IPS DF 6.9 (cell line): ENCODE measurements at regions not wholly inside any gene's neighbourhood (a gene's known extent, or its start where the extent isn't known, plus 50 kb on each side); places are given as distances from the start of the nearest gene placed in this dataset.
"Not testable (repeated sequence)": the region's sequence is repeated elsewhere in the genome, so short reads cannot be mapped to it uniquely, and the experiment has no call there.

ENCODE experiments used
- DNase-seq: peaks from one replicate; pipeline ENCODE4 v3.0.0-alpha.2; 2013; ENCODE audit warnings: low read depth, low spot score
- H3K27ac ChIP-seq: one replicate; pipeline ENCODE4 v1.5.1; 2013; ENCODE audit warnings: low read length, control low read depth
- H3K27me3 ChIP-seq: 2 replicates; pipeline ENCODE4 v1.6.1; 2013; ENCODE audit warnings: mild to moderate bottlenecking, low read length; ENCODE audit not compliant: control insufficient read depth, insufficient read depth
- H3K36me3 ChIP-seq: 2 replicates; pipeline ENCODE4 v1.6.1; 2013; ENCODE audit warnings: low read length; ENCODE audit not compliant: control insufficient read depth, insufficient read depth
- H3K4me1 ChIP-seq: 2 replicates; pipeline ENCODE4 v1.6.1; 2013; ENCODE audit warnings: low read length; ENCODE audit not compliant: control insufficient read depth, insufficient read depth
- H3K4me3 ChIP-seq: 2 replicates; pipeline ENCODE4 v1.5.1; 2013; ENCODE audit warnings: mild to moderate bottlenecking, low read length
- H3K9me3 ChIP-seq: 2 replicates; pipeline ENCODE4 v1.6.1; 2013; ENCODE audit warnings: low read length, inconsistent platforms; ENCODE audit not compliant: control insufficient read depth, insufficient read depth
- WGBS: extraction: QIAGEN DNeasy Blood & Tissue Kit; methylation state at CpG from one replicate; pipeline ENCODE4 v1.1.7; 2013; ENCODE audit warnings: mixed read lengths, missing lambda C conversion rate; ENCODE audit not compliant: insufficient read length, insufficient coverage; 5-methylcytosine and 5-hydroxymethylcytosine counted together

DNA sequence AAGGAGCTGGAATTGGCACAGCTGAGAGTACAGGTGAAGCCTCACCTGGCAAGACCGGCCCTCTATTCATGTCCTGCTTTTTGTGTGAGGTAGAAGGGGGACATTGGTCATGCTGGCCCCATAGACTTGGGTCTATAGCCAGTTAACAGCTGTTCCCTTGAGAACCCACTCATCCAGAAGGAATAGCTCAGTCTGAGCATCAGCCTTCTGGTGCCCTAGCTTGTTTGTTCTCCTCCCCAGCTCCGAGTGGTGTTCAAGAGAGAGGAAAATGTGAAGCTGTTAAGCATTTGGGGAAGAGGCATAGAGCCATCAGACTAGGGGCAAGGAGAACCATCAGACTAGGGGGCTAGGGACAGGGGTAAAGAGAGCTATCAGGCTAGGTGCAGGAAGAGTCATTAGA lies 290.9 kb downstream of the SIPA1L2 start:
- H3K27ac ChIP-seq, result no peak overlapping the region
- H3K9me3 ChIP-seq, result no peaks in the 10 kb centered on the region
- no CpG with 5 or more reads among the region's 2 CpGs for WGBS
- no peak overlapping the region for H3K4me3 ChIP-seq
- H3K36me3 ChIP-seq, result no peaks in the 10 kb centered on the region
- DNase-seq, result no peak
- no peaks in the 10 kb centered on the region for H3K4me1 ChIP-seq
- no peaks in the 10 kb centered on the region for H3K27me3 ChIP-seq

DNA sequence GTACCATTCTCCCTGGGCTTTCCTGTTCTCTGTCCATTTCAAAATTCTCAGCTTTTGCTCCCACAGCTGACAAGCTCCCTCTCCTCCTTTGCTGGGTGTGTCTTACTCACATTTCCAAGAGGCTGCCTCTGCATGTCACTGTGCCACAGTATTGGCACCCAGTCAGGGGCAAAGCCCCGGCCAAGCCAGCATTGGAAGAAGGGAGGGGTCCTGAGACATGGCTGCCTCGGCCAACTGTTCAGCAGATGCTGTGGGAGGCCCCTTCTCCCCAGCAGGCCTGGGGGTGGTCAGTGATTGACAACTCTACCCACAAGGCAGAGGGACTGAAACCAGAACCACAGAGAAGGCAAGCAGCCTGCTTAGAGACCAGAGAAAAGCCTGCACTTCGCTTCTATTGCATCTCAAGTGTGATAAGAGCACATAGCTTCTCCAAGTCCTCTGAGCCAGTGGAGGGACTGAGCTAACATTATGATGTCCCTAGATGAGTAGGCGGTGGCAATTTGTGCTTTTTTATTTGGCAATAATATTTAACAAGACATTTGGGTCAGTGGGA lies 294.1 kb downstream of the SIPA1L2 start:
- Histone ChIP-seq H3K4me3 (no peak overlapping the region), H3K4me1 (no peaks in the 10 kb centered on the region), H3K27me3 (no peaks in the 10 kb centered on the region), H3K9me3 (no peaks in the 10 kb centered on the region), H3K27ac (no peak overlapping the region), H3K36me3 (no peaks in the 10 kb centered on the region)
- no CpG with 5 or more reads among the region's 4 CpGs for WGBS
- DNase-seq, result no peak

GRCh38 chr1:232335261-232335660 lies 294.7 kb downstream of the SIPA1L2 start:
- H3K36me3 ChIP-seq, result no peaks in the 10 kb centered on the region
- H3K27ac ChIP-seq, result no peak overlapping the region
- WGBS, result no CpG with 5 or more reads among the region's 7 CpGs
- no peaks in the 10 kb centered on the region for H3K27me3 ChIP-seq
- no peaks in the 10 kb centered on the region for H3K9me3 ChIP-seq
- no peak overlapping the region for H3K4me3 ChIP-seq
- DNase-seq, result no peak
- H3K4me1 ChIP-seq, result no peaks in the 10 kb centered on the region

DNA sequence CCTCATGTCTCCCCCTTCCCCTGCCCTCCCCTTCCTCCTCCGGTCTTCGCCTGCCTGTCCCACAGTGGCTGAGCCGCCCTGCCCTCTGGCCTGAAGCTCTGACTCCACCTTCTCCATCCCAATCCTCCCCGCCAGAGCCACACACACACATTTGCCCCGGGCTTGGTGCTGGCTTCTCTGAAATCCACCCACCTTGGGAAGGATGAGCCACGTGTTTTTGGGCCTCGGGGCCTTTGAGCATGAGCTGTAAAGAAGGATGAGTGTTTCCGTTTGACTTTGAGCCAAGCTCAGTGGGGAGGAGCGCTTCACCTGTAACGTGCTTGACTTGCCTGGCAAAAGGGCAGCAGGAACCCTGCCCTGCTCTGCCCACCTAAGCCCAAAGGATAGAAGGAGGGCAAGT lies 295.1 kb downstream of the SIPA1L2 start:
- Histone ChIP-seq H3K27ac (no peak overlapping the region), H3K36me3 (no peaks in the 10 kb centered on the region), H3K9me3 (no peaks in the 10 kb centered on the region), H3K4me1 (no peaks in the 10 kb centered on the region), H3K27me3 (no peaks in the 10 kb centered on the region), H3K4me3 (no peak overlapping the region)
- DNase-seq, result no peak
- no CpG with 5 or more reads among the region's 10 CpGs for WGBS

- Histone ChIP-seq H3K4me3 (no peak overlapping the region), H3K4me1 (no peaks in the 10 kb centered on the region), H3K27ac (no peak overlapping the region), H3K27me3 (no peaks in the 10 kb centered on the region), H3K36me3 (no peaks in the 10 kb centered on the region), H3K9me3 (no peaks in the 10 kb centered on the region)
- WGBS, result no CpG with 5 or more reads among the region's 3 CpGs
- no peak for DNase-seq
Observed at GRCh38 chr1:232334246-232334645, 295.7 kb downstream of the SIPA1L2 start.

DNA sequence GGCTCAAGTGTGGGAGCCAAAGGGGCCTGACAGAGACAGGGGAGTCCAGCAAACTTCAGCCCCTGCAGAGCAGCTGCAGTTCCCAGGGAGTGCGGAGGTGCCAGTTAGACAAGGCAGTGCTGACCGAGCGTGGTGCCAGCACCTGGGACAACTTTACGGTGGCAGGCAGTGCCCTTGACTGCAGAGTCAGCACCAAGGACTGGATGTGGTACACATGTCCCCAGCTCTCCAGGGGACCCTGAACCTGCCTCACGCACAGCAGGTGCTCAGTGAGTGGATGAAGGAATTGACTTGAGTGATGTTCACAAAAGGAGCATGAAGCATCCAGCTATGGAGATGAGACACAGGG lies 296.5 kb downstream of the SIPA1L2 start:
- no CpG with 5 or more reads among the region's 5 CpGs for WGBS
- Histone ChIP-seq H3K4me3 (no peak overlapping the region), H3K27ac (no peak overlapping the region)

GRCh38 chr1:232332710-232333418 lies 297.1 kb downstream of the SIPA1L2 start:
- DNase-seq, H3K27ac ChIP-seq, H3K4me3 ChIP-seq, H3K27me3 ChIP-seq, H3K9me3 ChIP-seq, H3K4me1 ChIP-seq, H3K36me3 ChIP-seq: not testable (repeated sequence)
- no CpG with 5 or more reads among the region's 9 CpGs for WGBS

More for the DNA sequence above, 296.5 kb downstream of the SIPA1L2 start:
- H3K4me1 ChIP-seq, result no peaks in the 10 kb centered on the region
- H3K9me3 ChIP-seq, result no peaks in the 10 kb centered on the region
- H3K27me3 ChIP-seq, result no peaks in the 10 kb centered on the region
- no peak for DNase-seq
- H3K36me3 ChIP-seq, result no peaks in the 10 kb centered on the region

GRCh38 chr1:232329103-232329813 lies 300.7 kb downstream of the SIPA1L2 start:
- H3K36me3 ChIP-seq, result no peaks in the 10 kb centered on the region
- H3K4me3 ChIP-seq, result no peak overlapping the region
- no peaks in the 10 kb centered on the region for H3K27me3 ChIP-seq
- no peak overlapping the region for H3K27ac ChIP-seq
- H3K9me3 ChIP-seq, result no peaks in the 10 kb centered on the region
- DNase-seq, result no peak
- no CpG with 5 or more reads among the region's 10 CpGs for WGBS
- H3K4me1 ChIP-seq, result no peaks in the 10 kb centered on the region

- Histone ChIP-seq H3K27ac (no peak overlapping the region), H3K27me3 (no peaks in the 10 kb centered on the region), H3K4me3 (no peak overlapping the region), H3K4me1 (no peaks in the 10 kb centered on the region), H3K9me3 (no peaks in the 10 kb centered on the region), H3K36me3 (no peaks in the 10 kb centered on the region)
- WGBS, result no CpG with 5 or more reads among the region's 4 CpGs
- DNase-seq, result no peak
Observed at GRCh38 chr1:232328486-232329102, 301.3 kb downstream of the SIPA1L2 start.

- Histone ChIP-seq H3K4me1 (no peaks in the 10 kb centered on the region), H3K36me3 (no peaks in the 10 kb centered on the region), H3K9me3 (no peaks in the 10 kb centered on the region), H3K27me3 (no peaks in the 10 kb centered on the region), H3K4me3 (no peak overlapping the region), H3K27ac (no peak overlapping the region)
- DNase-seq, result no peak
- no CpG with 5 or more reads among the region's 5 CpGs for WGBS
Observed at GRCh38 chr1:232327899-232328298, 302.0 kb downstream of the SIPA1L2 start.
